ENCODE measurements at regions not wholly inside any gene's neighbourhood (a gene's known extent, or its start where the extent isn't known, plus 50 kb on each side); places are given as distances from the start of the nearest gene placed in this dataset.

- Histone ChIP-seq H3K9me3 (ENCODE audit: low read length) (no peaks in the 10 kb centered on the region), H3F3A (ENCODE audit: insufficient read depth, low read length, poor library complexity, severe bottlenecking) (no peaks in the 10 kb centered on the region), H3K79me2 (replicated peaks; ENCODE audit: insufficient read depth, low read length) (no peaks in the 10 kb centered on the region), H3K4me2 (ENCODE audit: low read length) (no peak overlapping the region), H3K9ac (ENCODE audit: low read length) (no peak overlapping the region), H4K20me1 (ENCODE audit: insufficient read depth) (no peaks in the 10 kb centered on the region), H3K27ac (ENCODE audit: low read length) (no peak overlapping the region), H3K9me2 (ENCODE audit: insufficient read depth, low read length) (no peaks in the 10 kb centered on the region), H3K36me3 (ENCODE audit: insufficient read depth, low read length) (no peaks in the 10 kb centered on the region), H3K4me3 (ENCODE audit: low read length) (no peak overlapping the region), H2AFZ (ENCODE audit: low read depth, low read length) (no peak overlapping the region), H3K27me3 (ENCODE audit: insufficient read depth, low read depth, low read length) (no peaks in the 10 kb centered on the region)
- no peak for TF ChIP-seq CTCF (IDR thresholded peaks at IDR 0.05; ENCODE audit: poor library complexity, severe bottlenecking)
- TF ChIP-seq REST (IDR thresholded peaks at IDR 0.05; ENCODE audit: borderline replicate concordance): no peak
- no peak for TF ChIP-seq POLR2AphosphoS5 (IDR thresholded peaks at IDR 0.05)
- no peak for TF ChIP-seq RAD21 (conservative IDR thresholded peaks at IDR 0.05)
- TF ChIP-seq EP300 (conservative IDR thresholded peaks at IDR 0.05; ENCODE audit: poor library complexity, severe bottlenecking): no peak
- TF ChIP-seq EZH2 (IDR thresholded peaks at IDR 0.05; ENCODE audit: borderline replicate concordance, insufficient read depth, low read length, poor library complexity, severe bottlenecking): no peak
- no peak for TF ChIP-seq MXI1 (conservative IDR thresholded peaks at IDR 0.05; ENCODE audit: poor library complexity, severe bottlenecking)
- no peak for TF ChIP-seq SMC3 (conservative IDR thresholded peaks at IDR 0.05; ENCODE audit: poor library complexity)
- TF ChIP-seq TAF1 (IDR thresholded peaks at IDR 0.05; ENCODE audit: low read depth): no peak
These were observed 613.9 kb downstream of the PTPRU start for GRCh38 chr1:29849991-29850757.

GRCh38 chr1:29849038-29849750 lies 612.9 kb downstream of the PTPRU start:
- Histone ChIP-seq H3K27me3 (ENCODE audit: insufficient read depth, low read depth, low read length) (no peaks in the 10 kb centered on the region), H3K9me2 (ENCODE audit: insufficient read depth, low read length) (no peaks in the 10 kb centered on the region), H3K79me2 (replicated peaks; ENCODE audit: insufficient read depth, low read length) (no peaks in the 10 kb centered on the region), H3K27ac (ENCODE audit: low read length) (no peak overlapping the region), H3K4me3 (ENCODE audit: low read length) (no peak overlapping the region), H3K4me2 (ENCODE audit: low read length) (no peak overlapping the region), H3F3A (ENCODE audit: insufficient read depth, low read length, poor library complexity, severe bottlenecking) (no peaks in the 10 kb centered on the region), H3K9me3 (ENCODE audit: low read length) (no peaks in the 10 kb centered on the region), H2AFZ (ENCODE audit: low read depth, low read length) (no peak overlapping the region), H3K36me3 (ENCODE audit: insufficient read depth, low read length) (no peaks in the 10 kb centered on the region), H4K20me1 (ENCODE audit: insufficient read depth) (no peaks in the 10 kb centered on the region), H3K9ac (ENCODE audit: low read length) (no peak overlapping the region)
- TF ChIP-seq REST (IDR thresholded peaks at IDR 0.05; ENCODE audit: borderline replicate concordance) (no peak), MXI1 (conservative IDR thresholded peaks at IDR 0.05; ENCODE audit: poor library complexity, severe bottlenecking) (no peak), TAF1 (IDR thresholded peaks at IDR 0.05; ENCODE audit: low read depth) (no peak), RAD21 (conservative IDR thresholded peaks at IDR 0.05) (peak; percentile 46), EZH2 (IDR thresholded peaks at IDR 0.05; ENCODE audit: borderline replicate concordance, insufficient read depth, low read length, poor library complexity, severe bottlenecking) (no peak), CTCF (IDR thresholded peaks at IDR 0.05; ENCODE audit: poor library complexity, severe bottlenecking) (peak; percentile 50), SMC3 (conservative IDR thresholded peaks at IDR 0.05; ENCODE audit: poor library complexity) (peak; percentile 46)

Measured in neural cell (in vitro differentiated cells).